ENCODE measurements at regions not wholly inside any gene's neighbourhood (a gene's known extent, or its start where the extent isn't known, plus 50 kb on each side); places are given as distances from the start of the nearest gene placed in this dataset.
"Not testable (repeated sequence)": the region's sequence is repeated elsewhere in the genome, so short reads cannot be mapped to it uniquely, and the experiment has no call there.

GRCh38 chr13:80524447-80525215 is 183.7 kb upstream of the SPRY2 start:
- DNase-seq = peak in 1 of 5 donors; percentile 26
- H3K9me3 ChIP-seq (ENCODE audit: control insufficient read depth in 2 of 3, insufficient read depth in 1 of 3, low read length in 3 of 3) = no peaks in the 10 kb centered on the region
- no peak for FAIRE-seq
- H3K27ac ChIP-seq (ENCODE audit: low read depth in 2 of 2, low read length in 2 of 2) = no peak overlapping the region
- H3K36me3 ChIP-seq (ENCODE audit: control insufficient read depth in 2 of 3, insufficient read depth in 3 of 3, low read length in 3 of 3) = no peaks in the 10 kb centered on the region
- no peak overlapping the region for H3K9ac ChIP-seq (ENCODE audit: low read length in 3 of 3)
- TF ChIP-seq CTCF (IDR thresholded peaks at IDR 0.05; ENCODE audit: borderline replicate concordance, extremely low read depth, insufficient read depth) = no peak
- no peaks in the 10 kb centered on the region for H3K4me1 ChIP-seq (ENCODE audit: control insufficient read depth in 2 of 3, insufficient read depth in 2 of 3, low read depth in 1 of 3, low read length in 3 of 3)
- intact Hi-C loops (cut with DNase I) = no loop called here
- no peaks in the 10 kb centered on the region for H3K27me3 ChIP-seq (ENCODE audit: control insufficient read depth, insufficient read depth, low read length)
- no peak overlapping the region for H3K4me3 ChIP-seq (ENCODE audit: low read length in 3 of 3)

DNA sequence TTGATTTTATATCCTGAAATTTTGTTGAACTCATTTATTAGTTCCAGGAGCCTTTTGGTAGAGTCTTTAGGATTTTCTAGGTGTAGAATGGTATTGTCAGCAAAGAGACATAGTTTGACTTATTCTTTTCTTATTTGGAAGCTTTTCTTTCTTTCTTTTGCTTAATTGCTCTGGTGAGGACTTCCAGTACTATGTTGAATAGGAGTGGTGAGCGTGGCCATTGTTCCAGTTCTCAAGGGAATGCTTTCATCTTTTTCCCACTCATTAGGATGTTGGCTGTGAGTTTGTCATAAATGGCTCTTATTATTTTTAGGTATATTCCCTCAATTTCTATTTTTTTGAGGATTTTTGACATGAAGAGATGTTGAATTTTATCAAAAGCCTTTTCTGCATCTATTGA is 182.2 kb upstream of the SPRY2 start:
- DNase-seq (no peak), FAIRE-seq (no peak)
- intact Hi-C loops (cut with DNase I) = no loop called here
- Histone ChIP-seq H3K36me3 (ENCODE audit: control insufficient read depth in 2 of 3, insufficient read depth in 3 of 3, low read length in 3 of 3) (no peaks in the 10 kb centered on the region), H3K4me3 (ENCODE audit: low read length in 3 of 3) (no peak overlapping the region), H3K9ac (ENCODE audit: low read length in 3 of 3) (no peak overlapping the region), H3K4me1 (ENCODE audit: control insufficient read depth in 2 of 3, insufficient read depth in 2 of 3, low read depth in 1 of 3, low read length in 3 of 3) (no peaks in the 10 kb centered on the region), H3K9me3 (ENCODE audit: control insufficient read depth in 2 of 3, insufficient read depth in 1 of 3, low read length in 3 of 3) (no peaks in the 10 kb centered on the region), H3K27me3 (ENCODE audit: control insufficient read depth, insufficient read depth, low read length) (no peaks in the 10 kb centered on the region), H3K27ac (ENCODE audit: low read depth in 2 of 2, low read length in 2 of 2) (no peak overlapping the region)
- no peak for TF ChIP-seq CTCF (IDR thresholded peaks at IDR 0.05; ENCODE audit: borderline replicate concordance, extremely low read depth, insufficient read depth)

- H3K4me3 ChIP-seq (ENCODE audit: low read length in 3 of 3); FAIRE-seq; H3K9me3 ChIP-seq (ENCODE audit: control insufficient read depth in 2 of 3, insufficient read depth in 1 of 3, low read length in 3 of 3); H3K27ac ChIP-seq (ENCODE audit: low read depth in 2 of 2, low read length in 2 of 2); intact Hi-C loops (cut with DNase I); H3K9ac ChIP-seq (ENCODE audit: low read length in 3 of 3); H3K36me3 ChIP-seq (ENCODE audit: control insufficient read depth in 2 of 3, insufficient read depth in 3 of 3, low read length in 3 of 3); DNase-seq; H3K27me3 ChIP-seq (ENCODE audit: control insufficient read depth, insufficient read depth, low read length); H3K4me1 ChIP-seq (ENCODE audit: control insufficient read depth in 2 of 3, insufficient read depth in 2 of 3, low read depth in 1 of 3, low read length in 3 of 3): not testable (repeated sequence)
Observed at GRCh38 chr13:80522463-80522862, 181.5 kb upstream of the SPRY2 start.

DNA sequence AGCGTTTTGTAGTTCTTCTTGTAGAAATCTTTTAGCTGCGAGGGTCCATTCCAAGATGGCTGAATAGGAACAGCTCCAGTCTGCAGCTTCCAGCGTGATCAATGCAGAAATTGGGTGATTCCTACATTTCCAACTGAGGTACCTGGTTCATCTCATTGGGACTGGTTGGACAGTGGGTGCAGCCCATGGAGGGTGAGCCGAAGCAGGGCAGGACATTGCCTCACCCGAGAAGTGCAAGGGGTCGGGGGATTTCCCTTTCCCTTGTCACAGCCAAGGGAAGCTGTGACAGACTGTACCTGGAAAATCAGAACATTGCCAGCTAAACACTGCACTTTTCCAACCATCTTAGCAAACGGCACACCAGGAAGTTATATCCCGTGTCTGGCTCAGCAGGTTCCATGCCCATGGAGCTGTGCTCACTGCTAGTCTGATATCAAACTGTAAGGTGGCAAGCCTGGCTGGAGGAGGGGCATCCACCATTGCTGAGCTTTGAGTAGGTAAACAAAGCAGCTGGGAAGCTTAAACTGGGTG is 176.0 kb upstream of the SPRY2 start:
- H3K4me1 ChIP-seq (ENCODE audit: control insufficient read depth in 2 of 3, insufficient read depth in 2 of 3, low read depth in 1 of 3, low read length in 3 of 3) = no peaks in the 10 kb centered on the region
- H3K9me3 ChIP-seq (ENCODE audit: control insufficient read depth in 2 of 3, insufficient read depth in 1 of 3, low read length in 3 of 3) = no peaks in the 10 kb centered on the region
- H3K9ac ChIP-seq (ENCODE audit: low read length in 3 of 3) = no peak overlapping the region
- TF ChIP-seq CTCF (IDR thresholded peaks at IDR 0.05; ENCODE audit: borderline replicate concordance, extremely low read depth, insufficient read depth) = no peak
- H3K4me3 ChIP-seq (ENCODE audit: low read length in 3 of 3) = no peak overlapping the region
- H3K36me3 ChIP-seq (ENCODE audit: control insufficient read depth in 2 of 3, insufficient read depth in 3 of 3, low read length in 3 of 3) = no peaks in the 10 kb centered on the region
- intact Hi-C loops (cut with DNase I) = no loop called here
- FAIRE-seq (no peak), DNase-seq (peak in 1 of 5 donors; percentile 15)
- H3K27me3 ChIP-seq (ENCODE audit: control insufficient read depth, insufficient read depth, low read length) = no peaks in the 10 kb centered on the region
- H3K27ac ChIP-seq (ENCODE audit: low read depth in 2 of 2, low read length in 2 of 2) = no peak overlapping the region
